ENCODE measurements at regions not wholly inside any gene's neighbourhood (a gene's known extent, or its start where the extent isn't known, plus 50 kb on each side); places are given as distances from the start of the nearest gene placed in this dataset.

DNA sequence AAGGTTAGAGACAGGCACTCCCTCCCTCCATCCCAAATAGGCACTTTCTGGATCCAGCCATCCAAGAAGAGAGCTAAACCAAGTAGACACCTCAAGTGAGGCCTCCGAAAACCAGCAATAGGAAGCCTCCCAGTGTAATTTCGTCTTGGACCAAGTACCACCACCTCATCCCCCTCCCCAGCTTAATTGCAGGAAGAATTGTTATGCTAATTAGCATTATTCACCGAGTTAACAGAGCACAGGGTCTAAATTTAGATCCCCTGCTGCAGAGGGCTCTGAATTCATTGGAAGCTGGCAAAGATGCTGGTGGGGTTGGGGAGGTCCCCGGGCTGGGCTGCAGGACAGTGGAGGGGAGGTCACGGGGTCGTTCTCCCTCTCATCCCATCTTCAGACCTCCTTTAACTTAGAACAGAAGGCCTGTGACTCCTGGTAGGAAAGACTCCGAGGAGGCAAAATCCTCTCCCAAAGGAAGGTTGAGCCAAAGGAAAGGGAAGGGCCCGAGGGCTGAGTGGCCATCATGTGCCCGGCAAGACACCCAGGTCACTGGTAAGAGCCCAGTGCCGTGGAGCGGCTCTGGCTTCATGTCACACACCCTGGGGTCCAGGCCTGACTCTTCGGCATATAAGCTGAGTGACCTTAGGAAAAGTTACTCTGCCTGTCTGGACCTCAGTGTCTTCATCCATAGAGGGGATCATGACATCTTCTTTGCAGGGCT lies 209.2 kb upstream of the GRIK3 start:
- no peak for DNase-seq

DNA sequence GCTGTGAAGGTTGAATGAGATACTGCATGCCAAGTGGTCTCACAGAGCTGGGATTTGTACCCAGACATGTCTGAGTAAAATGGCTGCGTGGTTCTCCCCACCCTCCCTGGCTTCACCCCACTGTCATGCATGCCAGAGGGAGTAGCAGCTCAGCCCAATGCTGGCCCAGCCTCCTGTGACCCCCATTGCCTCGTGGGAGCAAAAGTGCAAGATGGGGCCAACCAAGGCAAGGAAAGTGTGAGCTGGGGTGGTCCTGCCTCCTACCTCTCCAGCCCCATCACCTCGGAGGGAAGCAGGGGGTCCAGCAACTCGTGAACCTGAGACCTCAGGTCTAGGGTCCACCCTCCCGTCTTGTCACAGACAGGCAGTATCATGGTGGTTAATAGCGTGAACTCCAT lies 209.8 kb upstream of the GRIK3 start:
- DNase-seq = no peak

DNA sequence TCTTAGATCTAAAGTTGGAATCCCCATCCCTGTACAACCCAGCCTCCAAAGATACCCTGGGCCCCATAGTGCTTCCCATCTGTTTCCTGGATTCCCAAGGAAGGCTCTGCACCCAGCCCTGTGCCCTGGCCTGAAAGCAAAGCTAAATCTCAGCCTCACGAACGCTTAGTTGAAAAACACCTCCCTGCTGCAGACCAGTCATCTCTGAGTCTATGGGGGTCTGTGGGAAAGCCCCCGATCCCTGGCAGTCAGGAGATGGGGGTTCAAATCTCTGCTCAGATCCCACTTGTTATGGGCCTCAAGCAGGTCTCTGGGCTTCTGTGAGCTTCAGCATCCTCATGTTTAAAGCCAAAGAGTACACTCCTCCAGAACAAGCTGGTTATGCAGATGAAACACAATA lies 210.5 kb upstream of the GRIK3 start:
- no peak for DNase-seq

DNA sequence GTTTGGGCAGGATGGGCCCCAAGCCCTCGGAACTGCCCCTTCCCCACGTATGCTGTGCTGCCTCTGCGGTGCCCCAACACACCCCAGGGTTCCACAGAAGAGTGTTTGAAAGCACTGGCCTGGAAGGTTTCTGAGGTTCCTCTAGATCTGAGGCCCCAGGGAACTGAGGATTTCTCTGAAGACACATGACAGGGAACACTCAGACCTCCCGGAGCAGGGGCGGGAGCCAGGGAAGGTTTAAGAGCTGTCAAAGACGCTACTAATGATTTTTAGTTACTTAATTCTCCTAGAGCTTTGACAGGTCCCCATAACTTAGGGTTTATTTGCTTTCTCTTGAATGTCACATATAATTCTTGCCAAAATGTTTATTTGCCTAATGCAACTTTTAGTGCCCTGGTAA lies 212.3 kb upstream of the GRIK3 start:
- DNase-seq = no peak

DNA sequence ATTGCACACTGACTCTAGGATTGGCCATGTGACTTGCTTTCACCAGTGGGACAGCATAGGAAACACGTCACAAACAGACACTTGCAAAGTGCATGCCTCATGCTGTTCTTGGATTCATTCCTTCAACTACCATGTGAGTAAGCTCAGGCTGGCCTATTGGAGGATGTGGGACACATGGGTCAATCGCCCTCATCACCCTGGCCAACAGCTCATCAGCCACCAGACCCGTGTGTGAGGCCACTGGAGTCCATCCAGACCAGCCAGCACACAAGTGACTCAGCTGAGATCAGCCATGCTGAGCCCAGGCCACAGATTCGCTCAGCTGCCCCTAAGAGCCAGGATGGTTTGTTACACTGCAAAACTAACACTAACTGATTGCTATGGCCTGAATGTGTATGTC lies 216.1 kb upstream of the GRIK3 start:
- no peak for DNase-seq

DNA sequence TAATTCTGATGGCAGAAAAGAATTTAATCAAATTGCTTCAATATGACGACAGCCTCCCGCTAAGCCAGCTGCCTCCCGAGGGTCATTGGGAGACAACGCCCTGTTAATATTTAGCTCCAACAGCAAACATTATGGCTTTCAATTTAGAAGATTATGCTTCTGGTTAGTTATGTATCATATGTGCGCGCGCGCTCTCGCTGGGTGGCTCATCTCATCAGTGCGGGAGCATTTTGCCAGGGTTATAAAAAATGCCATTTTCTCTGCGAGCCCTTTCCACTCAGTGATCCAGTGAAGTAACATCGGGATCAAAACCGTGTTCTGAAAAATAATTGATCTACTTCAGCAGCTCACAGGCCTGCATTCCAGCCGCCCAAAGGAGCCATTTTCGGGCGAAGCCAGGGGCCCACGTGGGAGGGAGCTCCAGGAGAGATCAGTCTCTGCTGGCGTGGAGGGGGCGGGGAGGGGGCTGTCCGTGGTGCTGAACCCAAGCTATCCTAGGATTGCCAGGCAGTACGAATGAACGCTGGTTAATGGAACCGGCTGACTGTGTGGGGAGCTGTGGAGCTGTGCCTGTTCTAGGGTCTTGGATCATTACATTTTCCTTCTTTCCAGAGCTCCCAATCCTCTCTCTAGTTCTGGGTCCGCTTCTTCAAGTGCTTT lies 219.1 kb upstream of the ZC3H12A start:
- DNase-seq = no peak

DNA sequence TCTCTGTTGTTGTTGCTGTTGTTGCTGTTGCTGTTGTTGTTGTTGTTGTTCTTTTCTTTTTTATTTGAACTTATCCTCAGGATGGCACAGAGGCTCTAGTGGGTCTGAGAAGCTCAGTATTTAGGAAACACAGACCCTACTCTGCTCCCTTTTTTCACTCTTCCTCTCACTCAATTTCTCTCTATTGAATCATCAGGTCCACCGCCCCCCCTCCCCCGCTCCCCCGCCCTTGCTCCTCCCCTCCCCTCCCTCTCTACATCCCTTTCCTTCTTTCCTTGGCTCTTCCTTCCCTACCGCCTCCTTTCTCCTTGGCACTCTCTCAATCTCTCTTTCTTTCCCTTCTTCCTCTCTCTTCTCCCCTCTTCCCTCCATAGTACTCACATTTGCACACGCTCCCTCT lies 218.5 kb upstream of the ZC3H12A start:
- DNase-seq = no peak

DNA sequence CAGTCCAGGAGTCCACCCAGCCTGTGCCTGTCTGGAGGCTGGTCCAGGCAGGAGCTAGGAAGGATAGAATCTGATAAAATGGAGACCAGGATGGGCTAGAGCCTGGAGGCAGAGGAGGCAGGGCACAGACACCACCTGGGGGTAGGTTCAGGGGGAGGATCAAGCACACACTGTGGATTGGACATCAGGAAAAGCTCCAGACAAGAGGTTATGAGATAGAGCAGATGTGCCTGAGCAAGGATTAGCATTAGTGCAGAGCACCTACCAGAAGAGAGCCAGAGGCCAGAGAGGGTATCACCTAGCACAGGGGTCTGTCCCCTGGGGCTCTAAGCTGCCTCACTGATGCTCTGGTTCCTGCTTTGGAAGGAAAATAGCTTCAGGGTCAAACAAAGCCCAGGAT lies 216.7 kb upstream of the ZC3H12A start:
- DNase-seq = no peak

DNA sequence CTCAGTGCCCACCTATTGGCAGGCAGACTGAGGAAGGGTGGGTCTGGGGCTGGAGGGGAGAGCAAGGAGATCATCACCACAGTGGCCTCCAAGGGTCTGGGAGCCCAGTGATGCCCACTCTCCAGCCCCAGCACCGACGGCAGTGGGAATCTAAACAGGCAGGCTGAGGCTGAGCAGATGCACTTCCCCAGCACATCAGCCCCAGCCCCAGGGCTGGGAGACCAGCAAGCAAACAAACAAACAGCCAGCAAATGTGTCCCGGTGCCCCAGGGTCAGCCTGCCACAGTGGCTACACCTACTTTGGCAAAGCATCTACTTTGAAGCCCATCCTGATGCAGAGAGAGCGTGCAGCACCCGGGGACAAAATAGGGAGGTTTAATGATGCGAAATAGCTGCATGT lies 216.3 kb upstream of the ZC3H12A start:
- no peak for DNase-seq

DNA sequence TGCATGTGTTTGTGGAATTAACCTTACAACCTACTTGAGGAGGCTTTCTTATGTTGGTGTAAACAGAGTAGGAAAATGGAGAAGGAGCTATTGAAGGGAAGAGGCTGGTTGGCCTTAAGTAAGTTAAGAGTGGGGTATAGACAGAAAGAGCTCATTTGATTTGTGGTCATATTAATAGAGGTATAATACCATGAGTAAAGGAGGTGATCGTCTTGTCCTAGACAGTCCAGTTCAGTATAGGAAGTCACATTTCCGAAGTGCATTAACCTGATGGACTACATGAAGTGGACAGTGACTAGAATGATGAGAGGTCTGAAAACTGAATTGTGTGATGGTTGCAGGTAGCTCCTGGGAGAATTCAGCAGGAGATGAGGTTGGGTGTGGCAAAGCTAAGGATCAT lies 215.4 kb upstream of the ZC3H12A start:
- no peak for DNase-seq

DNA sequence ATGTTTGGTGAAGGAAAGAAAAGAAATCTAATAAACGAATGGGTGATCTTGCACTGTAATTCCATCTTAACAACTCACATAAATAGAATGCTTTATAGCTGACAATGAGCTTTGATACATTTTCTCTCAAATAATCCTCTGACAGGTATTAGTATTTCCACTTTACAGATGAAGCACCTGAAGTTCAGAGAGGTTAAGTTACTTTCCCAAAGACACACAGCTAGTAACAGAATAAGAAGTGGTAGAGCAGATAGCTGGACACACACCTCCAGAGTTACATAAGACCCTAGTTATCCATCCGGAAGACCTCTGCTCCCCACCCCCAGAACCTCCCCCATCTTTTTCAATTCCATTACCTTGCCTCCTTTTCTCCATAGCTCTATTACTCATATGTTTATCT lies 213.3 kb upstream of the ZC3H12A start:
- no peak for DNase-seq

DNA sequence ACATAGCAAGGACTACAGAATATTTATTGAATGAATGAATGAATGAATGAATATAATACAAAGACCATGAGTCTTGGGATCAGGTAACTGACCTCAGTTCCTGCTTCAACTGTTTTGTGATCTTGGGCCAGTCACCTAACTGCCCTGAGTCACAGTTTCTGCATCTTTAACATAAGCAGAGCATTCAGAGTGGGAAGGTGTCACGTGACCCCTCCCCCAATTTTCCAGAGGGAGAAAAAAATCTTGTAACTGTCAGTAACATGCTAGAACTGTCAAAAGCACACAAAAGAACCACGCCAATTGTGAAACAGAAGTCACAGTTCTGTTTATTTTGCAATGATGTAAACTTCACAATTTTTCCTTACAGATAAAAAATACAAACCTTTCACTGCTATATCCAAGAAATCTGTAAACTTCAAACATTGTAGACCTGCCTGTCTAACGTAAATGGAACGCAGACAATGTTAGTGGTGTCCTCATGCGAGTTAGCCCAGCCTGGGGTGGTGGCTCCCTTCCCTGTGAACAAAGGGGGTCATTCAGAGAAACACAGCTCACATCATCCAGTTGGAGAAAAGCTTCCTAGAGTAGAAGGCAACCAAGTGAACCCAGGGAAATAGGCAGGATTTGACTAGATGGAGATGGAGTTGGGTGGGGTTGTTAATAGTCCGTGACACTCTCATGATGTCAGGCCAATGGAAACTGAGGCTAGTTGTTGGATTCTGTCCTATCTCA lies 211.8 kb upstream of the ZC3H12A start:
- no peak for DNase-seq

DNA sequence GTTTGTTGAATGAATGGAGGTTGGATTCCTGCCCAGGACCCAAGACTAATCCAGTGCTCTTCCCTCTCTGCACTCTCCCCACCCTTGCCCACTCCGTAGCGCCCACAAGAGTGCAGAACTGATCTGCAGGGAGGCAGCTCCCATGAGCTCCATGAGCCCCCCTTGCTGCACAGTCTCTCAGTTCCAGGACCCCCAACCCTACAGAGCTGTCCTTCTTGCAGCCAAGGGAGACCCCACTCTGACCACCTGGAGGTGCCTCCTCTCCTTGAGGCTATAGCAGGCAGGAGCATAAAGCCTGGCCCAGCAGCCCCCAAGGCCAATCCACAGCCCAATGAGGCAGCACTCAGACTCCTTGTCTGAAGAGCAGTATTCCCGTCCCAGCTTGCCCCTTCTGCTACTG lies 209.2 kb upstream of the ZC3H12A start:
- DNase-seq = no peak

DNA sequence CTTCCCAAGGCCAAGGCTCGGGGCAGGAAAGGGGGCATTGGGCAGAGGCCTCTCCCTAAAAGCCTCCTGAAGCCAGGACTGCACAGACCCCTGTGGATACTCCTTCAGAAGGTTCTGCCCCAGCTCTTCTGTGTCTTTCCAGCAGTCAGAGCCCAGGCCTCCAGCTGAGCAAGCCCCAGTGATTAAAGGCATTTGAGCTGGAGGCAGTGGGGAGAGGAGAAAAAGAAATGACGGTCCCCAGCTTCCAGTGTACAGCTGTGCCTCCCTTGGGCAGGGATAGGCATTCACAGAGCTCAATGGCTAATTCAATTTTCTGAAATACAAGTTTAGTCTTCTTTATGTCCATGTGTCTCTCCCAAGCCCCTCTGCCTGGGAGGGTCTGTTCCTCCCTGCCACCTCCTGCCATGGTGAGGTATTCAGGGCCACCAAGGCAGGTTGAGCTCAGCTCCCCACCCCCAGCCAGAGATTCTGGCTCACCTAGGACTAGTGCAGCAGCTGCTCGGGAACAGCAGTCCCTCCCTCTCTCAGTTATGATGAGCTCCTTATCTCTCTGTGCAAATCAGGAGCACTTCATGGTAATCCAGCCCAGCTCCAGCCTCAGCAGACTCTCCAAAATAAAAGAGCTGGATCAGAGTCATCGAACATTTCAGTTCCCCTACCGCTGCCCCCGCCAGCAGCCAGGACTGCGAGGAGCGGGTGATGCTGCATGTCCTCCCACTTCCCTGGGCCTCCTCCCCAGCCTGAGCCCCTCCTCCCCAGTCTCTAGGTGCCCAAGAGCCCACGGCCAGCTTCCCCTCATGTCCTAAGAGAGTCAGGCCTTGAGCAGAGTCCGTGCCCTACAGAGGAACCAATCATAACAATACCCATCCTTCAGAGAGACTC lies 208.4 kb upstream of the ZC3H12A start:
- DNase-seq = no peak

DNA sequence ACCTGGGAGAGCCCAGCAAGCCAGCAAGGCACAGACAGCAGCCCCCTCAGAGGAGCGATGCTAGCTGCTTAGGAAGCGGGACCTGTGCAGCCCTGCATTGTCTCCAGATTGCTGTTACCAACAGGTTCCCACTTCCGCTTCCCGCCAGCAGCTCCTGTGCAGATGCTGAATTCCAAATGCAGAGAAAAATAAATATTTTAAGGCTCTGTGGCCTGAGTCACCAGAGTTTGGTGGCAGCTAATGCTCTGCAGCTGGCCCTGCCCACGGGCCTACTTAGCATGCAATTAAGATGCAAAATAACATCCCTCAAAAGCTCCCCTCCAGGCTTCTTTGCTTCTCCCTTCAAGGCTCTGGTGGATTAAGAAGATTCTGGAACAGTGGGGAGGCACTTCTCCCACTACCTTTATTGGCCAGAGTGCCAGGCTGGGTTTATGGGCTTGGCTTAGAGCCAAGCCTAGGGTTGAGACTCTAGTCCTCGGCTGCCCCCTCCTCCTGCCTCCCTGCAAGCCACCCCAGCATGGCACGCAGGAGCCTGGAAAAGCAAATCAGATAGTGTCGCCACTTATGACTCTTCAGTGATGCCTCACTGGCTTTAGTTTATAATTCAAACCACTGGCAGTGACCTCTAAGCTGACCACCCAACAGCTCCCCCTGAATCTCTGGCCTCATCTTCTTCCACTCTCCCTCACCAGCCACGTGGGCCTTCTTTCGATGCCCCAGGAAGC lies 207.1 kb upstream of the ZC3H12A start:
- DNase-seq = no peak

DNA sequence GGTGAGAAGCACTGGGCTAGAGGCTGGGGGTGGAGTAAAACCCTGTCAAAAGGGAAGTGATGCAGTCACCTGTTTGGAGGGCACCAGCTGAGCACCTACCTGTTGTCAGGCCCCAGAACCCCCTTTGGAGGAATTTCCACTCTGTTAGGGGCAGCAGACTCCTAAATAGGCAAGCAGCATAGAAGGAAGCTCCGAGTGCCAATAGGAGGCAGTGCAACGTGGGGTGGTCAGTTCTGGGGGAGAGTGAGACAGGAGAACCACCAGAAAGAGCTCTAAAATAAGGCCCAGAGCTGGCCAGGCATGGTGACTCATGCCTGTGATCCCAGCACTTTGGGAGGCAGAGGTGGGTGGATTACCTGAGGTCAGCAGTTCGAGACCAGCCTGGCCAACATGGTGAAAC lies 203.7 kb upstream of the ZC3H12A start:
- no peak for DNase-seq

DNA sequence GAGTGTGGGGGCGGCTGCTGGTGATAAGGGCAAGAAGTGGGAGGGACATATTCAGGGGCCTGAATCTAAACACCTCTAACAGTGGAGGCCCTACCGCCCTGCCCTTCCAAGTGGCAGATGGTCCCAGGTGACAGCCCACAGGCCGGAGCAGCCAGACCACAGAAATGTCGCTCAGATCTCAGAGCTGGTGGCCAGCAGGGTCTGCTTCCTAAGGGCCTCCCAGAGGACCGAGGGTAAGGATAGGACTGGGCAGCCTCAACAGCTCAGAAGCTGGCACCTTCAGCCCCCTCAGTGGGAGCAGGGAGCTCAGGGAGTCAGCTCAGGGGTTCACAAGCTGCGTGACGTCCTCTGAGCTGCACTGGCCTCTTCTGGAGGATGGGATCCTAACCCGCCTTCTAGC lies 201.8 kb upstream of the ZC3H12A start:
- no peak for DNase-seq

DNA sequence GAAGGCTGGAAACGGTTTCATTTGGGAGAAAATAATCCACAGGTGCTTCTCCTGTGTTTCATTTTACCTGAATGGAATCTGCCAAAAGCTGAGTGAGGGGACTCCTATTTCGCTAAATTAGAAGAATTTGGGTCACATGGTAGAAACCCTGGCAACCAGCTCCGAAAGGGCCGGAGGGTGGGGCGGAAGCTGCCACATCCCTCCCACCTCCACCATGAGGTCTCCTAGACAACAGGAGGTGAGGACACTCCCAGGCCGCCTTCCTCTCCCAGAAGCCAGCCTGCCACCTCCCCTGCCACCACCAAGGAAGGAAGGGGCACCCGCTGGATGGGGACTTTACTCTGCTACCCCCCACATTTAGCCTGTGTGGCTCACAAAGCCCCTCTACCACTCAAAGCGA lies 199.9 kb upstream of the ZC3H12A start:
- DNase-seq = no peak

DNA sequence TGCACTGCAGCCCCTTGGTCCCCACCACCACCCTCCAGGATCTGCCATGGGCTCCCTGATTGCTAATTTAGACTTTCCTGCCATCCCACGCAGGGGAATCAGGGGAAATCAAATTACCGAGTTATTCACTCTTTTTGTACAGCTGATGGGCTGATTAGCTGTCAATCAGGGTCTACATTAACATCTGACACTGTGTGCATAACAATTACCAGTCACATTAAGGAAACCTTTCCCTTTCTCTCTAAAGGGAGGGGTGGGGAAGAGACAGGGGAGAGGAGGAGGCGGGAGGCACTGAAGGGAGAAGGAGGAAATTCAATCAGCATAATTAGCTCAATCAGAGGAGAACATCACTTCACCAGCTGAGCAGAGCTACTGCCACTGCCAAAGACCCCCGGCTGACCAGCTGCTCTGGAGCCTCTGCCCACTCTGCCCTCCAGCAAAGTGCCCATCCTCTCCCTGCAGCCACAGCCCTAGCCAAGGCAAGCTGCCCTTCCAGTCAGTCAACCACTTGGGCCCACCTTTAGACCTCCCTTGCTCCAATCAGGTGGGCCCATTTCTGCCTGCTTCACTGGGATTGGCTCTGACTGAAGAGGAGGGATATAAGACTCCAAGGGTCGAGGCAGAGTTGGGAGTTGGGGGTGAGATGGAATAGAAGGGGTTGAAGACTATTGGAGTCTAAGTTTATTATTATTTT lies 199.3 kb upstream of the ZC3H12A start:
- DNase-seq = no peak

DNA sequence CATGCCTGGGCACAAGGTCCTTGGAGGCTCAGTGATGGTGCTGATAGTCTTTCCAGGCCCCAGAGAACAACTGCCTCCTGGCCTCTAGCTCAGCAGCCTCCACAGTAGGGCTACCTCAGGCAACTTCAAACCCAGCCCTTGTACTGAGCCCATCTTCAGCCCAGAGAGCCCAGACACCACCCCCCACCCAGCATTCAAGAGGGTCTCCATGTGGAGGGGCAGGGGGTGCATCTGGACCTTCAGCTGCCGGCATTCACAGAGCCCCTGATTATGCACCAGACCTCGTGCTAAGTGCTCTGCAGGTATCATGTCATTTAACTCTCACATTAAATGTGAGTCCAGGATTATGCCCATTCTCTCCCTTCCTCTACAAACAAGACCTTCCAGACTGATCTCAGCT lies 197.0 kb upstream of the ZC3H12A start:
- no peak for DNase-seq

DNA sequence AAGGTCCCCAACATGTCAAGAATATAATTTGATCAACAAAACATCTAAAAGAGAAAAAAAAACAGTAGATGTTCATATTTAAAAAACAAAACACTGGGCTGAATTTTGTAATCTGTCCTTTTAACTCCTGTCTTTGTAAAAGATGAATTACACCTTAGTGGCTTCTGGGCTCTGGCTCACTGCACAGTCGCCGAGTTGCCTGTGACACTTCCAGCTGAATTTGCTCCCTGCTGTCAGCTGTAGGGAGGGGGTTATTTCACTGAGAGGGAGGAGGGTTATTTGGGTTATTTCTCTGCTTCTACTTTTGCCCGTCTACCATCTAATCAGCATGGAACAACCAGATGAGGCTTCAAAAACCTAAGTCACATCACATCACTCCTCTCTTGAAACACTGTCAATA lies 193.0 kb upstream of the ZC3H12A start:
- DNase-seq = no peak

DNA sequence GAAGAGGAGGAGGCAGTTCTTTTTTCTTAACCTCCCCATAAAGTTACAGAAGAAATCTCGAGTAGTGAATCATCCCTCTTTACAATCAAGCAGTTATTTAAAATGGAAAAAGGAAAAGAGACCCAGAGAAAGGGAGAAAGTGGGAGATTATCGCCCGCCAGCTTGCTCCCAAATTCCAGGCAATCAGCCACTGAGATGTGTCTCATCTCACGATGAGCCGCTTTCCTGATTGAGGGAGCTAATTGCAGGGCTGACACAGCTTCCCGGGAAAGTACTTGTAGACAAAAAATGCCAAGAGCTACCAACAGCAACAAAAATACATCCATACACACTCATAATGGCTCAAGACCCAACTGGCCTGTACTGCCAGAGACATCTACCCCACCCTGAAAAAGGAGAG lies 191.6 kb upstream of the ZC3H12A start:
- DNase-seq = no peak
